Omental fat pad (tissue), 3 donors: ENCODE measurements at regions not wholly inside any gene's neighbourhood (a gene's known extent, or its start where the extent isn't known, plus 50 kb on each side); places are given as distances from the start of the nearest gene placed in this dataset.

Experiments used
- ATAC-seq: fragments of 150-250 bp; one replicate; pipeline ENCODE4 v1.9.1; 2016; ENCODE audit warnings: mild to moderate bottlenecking, moderate library complexity; ENCODE audit not compliant: low FRiP score
- DNase-seq: peaks from one replicate; pipeline ENCODE4 v3.0.0-alpha.2; 2019; ENCODE audit warnings: low spot score
- TF ChIP-seq, protein P1 (sequence below), 3 donors: fragments of 450-650 bp; IDR thresholded peaks; one replicate each; pipeline ENCODE4 v1.5.1; 2016 to 2017; ENCODE audit warnings: antibody characterized with exemption in 3 of 3, mild to moderate bottlenecking in 3 of 3, moderate library complexity in 2 of 3

DNA sequence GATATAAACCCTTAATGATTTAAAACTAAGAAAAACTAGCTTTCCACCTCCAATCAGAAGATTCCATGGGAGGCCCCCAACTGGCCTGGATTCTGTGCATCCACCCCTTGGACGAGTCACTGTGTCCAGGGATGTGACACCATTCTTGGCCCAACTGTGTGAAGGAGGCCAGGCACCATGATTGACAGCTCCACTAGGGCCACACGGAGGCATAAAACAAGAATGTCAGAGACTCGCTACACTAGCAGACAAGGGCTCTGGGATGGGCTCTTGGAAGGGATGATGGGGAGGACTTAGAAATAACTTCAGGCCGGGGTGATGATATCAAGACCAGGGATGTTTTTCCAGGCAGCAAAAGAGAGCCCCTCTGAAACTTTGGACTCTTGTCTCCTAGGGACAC lies 117.8 kb upstream of the GNAO1 start:
- ATAC-seq (no peak), DNase-seq (no peak)
- TF ChIP-seq, protein P1, sequence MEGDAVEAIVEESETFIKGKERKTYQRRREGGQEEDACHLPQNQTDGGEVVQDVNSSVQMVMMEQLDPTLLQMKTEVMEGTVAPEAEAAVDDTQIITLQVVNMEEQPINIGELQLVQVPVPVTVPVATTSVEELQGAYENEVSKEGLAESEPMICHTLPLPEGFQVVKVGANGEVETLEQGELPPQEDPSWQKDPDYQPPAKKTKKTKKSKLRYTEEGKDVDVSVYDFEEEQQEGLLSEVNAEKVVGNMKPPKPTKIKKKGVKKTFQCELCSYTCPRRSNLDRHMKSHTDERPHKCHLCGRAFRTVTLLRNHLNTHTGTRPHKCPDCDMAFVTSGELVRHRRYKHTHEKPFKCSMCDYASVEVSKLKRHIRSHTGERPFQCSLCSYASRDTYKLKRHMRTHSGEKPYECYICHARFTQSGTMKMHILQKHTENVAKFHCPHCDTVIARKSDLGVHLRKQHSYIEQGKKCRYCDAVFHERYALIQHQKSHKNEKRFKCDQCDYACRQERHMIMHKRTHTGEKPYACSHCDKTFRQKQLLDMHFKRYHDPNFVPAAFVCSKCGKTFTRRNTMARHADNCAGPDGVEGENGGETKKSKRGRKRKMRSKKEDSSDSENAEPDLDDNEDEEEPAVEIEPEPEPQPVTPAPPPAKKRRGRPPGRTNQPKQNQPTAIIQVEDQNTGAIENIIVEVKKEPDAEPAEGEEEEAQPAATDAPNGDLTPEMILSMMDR (IDR thresholded peaks at IDR 0.05) = no peak

DNA sequence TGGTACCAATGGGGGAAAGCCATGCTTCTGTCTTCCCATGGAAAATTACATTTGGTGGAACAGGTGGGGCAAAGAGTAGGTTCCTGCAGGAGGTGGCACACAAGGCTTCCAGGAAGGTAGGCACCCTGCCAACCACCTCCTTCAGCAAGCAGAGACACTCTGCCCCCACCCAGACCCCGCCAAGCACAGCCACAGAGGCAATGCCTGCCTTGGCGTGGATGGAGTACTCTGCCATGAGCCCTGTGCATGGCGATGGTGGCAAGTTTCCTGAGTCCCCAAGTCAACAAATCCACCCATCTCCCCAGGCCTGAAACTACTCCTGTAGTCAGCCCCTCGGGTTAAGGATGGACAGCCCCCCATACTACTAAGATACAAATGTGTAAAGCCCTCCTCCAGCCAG lies 119.2 kb upstream of the GNAO1 start:
- DNase-seq = no peak
- ATAC-seq = no peak
- TF ChIP-seq, protein P1 (IDR thresholded peaks at IDR 0.05) = no peak

DNA sequence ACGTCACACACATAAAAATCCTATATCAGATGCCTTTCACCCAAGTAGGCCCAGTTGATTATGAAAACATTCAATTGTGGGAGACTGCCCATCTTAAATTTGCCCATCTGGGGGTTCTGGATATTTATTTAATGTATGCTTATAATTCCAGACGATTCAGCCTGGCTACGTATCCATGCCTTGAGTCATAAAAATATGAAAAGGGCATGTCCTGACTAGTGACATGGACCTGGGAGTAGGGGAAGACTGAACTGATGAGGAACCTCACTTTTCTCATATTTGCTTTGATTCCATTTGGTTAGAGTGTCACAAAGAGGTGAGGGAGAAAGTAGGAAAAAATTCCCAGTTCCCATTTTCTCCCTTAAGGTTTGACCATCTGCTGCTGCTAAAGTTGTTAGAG lies 122.5 kb upstream of the GNAO1 start:
- DNase-seq (no peak), ATAC-seq (no peak)
- TF ChIP-seq, protein P1 (IDR thresholded peaks at IDR 0.05) = no peak

DNA sequence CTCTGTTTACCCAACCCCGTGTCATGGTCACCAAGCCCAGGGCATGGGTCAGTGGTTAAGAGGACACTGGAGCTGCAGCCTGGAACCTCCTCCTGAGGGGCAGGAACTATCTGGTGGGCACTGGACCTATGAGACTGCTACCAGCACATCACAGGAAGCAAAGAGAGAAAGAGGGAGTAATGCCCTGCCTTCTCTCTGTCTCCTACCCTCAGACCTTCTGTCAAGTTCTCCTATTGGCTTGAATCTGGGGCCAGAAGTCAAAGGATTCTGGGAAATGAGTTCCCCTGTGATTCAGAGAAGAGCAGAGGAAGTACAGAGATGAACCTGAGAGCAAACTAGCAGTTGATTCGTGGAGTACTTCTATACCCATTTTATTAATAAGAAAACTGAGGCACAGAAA lies 123.0 kb upstream of the GNAO1 start:
- no peak for DNase-seq
- TF ChIP-seq, protein P1 (IDR thresholded peaks at IDR 0.05) = no peak
- no peak for ATAC-seq

DNA sequence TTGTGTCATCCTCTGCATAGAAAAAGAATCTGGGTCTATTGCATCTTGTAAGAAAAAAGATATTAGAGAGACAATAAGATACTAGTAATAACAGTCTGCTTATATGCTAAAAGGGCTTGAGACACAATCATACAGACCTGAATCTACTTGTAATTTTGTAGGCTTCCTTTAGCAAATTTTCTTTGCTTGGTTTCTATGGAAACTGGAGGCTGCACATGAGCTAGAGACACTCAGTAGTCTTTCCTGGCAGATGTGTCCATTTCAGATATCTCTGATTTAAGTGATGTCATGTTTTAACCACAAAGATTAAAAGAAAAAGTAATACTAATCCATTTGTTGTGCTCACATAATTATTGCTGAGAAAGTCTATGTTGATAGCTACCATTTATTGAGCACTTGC lies 123.9 kb upstream of the GNAO1 start:
- ATAC-seq (no peak), DNase-seq (no peak)
- TF ChIP-seq, protein P1 (IDR thresholded peaks at IDR 0.05) = no peak

DNA sequence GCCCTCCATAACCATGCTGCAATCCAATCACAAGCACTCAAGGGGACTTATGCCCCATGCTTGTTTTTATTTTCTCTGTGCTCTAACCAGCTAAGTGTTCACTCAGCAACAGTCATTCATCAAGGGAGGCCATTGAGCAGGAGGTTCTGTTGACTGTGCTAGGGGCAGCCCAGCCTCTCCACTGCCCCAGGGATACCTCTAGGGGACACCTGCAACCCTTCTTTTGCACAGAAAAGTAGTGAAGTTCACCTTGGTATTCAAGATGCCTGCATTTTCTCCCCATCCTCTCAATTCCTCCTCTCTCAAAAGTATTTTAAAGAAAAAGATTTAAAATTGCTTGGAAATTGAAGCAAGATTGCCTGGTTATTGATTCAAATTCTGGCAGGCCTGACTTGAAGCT lies 124.7 kb upstream of the GNAO1 start:
- TF ChIP-seq, protein P1 (IDR thresholded peaks at IDR 0.05) = no peak
- DNase-seq = no peak
- no peak for ATAC-seq

DNA sequence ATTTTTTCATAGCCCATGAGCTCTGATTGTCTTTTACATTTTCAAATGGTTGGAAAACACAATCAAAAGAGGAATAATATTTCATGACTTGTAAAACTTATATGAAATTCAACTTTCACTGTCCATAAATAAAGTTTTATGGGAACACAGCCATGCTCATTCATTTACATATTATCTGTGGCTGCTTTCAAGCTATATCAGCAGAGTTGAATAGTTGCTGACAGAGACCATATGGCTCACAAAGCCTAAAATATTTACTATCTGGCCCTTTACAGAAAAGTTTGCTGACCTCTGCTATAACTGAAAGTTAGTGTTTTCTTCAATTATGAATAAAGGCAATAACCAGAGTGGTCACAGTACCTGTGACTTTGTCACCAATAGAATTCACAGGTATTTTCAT lies 128.2 kb upstream of the GNAO1 start:
- TF ChIP-seq, protein P1 (IDR thresholded peaks at IDR 0.05) = no peak
- no peak for ATAC-seq
- DNase-seq = no peak
